ENCODE measurements at regions not wholly inside any gene's neighbourhood (a gene's known extent, or its start where the extent isn't known, plus 50 kb on each side); places are given as distances from the start of the nearest gene placed in this dataset.

DNA sequence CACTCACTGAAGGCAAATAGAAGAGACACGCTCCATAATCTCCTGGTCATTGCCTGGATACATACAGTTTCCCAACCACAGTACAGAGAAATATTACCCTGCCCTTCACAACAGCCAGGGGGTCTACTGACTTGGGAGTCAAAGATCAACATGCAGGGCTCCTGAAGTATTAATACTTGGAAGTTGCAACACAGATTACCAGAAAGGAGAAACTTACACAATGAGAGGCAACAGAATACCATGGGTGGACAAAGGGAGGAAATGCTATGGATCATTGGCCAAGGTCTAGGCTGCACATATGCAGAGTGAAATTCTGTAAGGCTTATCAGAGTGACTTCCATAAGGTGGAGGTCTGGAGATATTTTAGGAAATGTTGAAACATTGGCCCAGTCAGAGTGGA, 267.9 kb upstream of the FAT3 start:
- TF ChIP-seq CTCF (IDR thresholded peaks at IDR 0.05) = no peak
- TF ChIP-seq POLR2A (IDR thresholded peaks at IDR 0.05) = no peak

Measured in body of pancreas (tissue), 4 donors.